PC-9 (cell line): ENCODE measurements at regions not wholly inside any gene's neighbourhood (a gene's known extent, or its start where the extent isn't known, plus 50 kb on each side); places are given as distances from the start of the nearest gene placed in this dataset.

Experiments
- BruUV-seq: library from RNA; stranded (reverse); fragments of 400-500 nt; replicated peaks from 2 replicates; lab custom pipeline; 2021; lab: Mats Ljungman, UMichigan
- CTCF ChIA-PET: fragments of 300-600 bp; sonication (Branson Sonifier 250); formaldehyde crosslinking; loops from one replicate; lab custom pipeline; 2022; ENCODE audit warnings: antibody characterized with exemption; lab: Charles Lee
- POLR2A ChIA-PET: fragments of 300-600 bp; sonication (Branson Sonifier 250); formaldehyde crosslinking; loops from one replicate; lab custom pipeline; 2022; ENCODE audit warnings: antibody characterized with exemption; ENCODE audit not compliant: unreplicated experiment; lab: Charles Lee
- DNase-seq, 2 experiments: peaks; one replicate each; pipeline versions ENCODE4 v3.0.0 to v3.0.0-alpha.2; 2015 to 2022; ENCODE audit warnings: mixed read lengths in 1 of 2
- H2AFZ ChIP-seq: fragments of 200-600 bp; sonication (generic); 2 replicates; pipeline ENCODE4 v1.8.1; 2017; ENCODE audit warnings: antibody characterized with exemption
- H3F3A ChIP-seq: fragments of 200-600 bp; sonication (generic); 2 replicates; pipeline ENCODE4 v1.8.1; 2017; ENCODE audit warnings: antibody characterized with exemption, mild to moderate bottlenecking, low read depth; ENCODE audit not compliant: insufficient read depth
- H3K27ac ChIP-seq: fragments of 200-600 bp; sonication (generic); 2 replicates; pipeline ENCODE4 v1.6.1; 2016; ENCODE audit warnings: mixed run types
- H3K27me3 ChIP-seq: fragments of 200-600 bp; sonication (generic); 2 replicates; pipeline ENCODE4 v1.6.1; 2016; ENCODE audit warnings: low read depth, mixed run types; ENCODE audit not compliant: insufficient read depth
- H3K36me3 ChIP-seq: fragments of 200-600 bp; sonication (generic); 2 replicates; pipeline ENCODE4 v1.6.1; 2016; ENCODE audit warnings: low read depth, mixed run types
- H3K4me1 ChIP-seq: fragments of 200-600 bp; sonication (generic); replicated peaks from 2 replicates; pipeline ENCODE4 v1.6.1; 2016; ENCODE audit warnings: mixed run types; ENCODE audit not compliant: insufficient read depth
- H3K4me2 ChIP-seq: fragments of 200-600 bp; sonication (generic); 2 replicates; pipeline ENCODE4 v1.6.1; 2017; ENCODE audit warnings: mixed run types
- H3K4me3 ChIP-seq: fragments of 200-600 bp; sonication (generic); 2 replicates; pipeline ENCODE4 v1.6.1; 2016; ENCODE audit warnings: mixed run types
- H3K79me2 ChIP-seq: fragments of 200-600 bp; sonication (generic); 2 replicates; pipeline ENCODE4 v1.6.1; 2017; ENCODE audit warnings: low read depth, mixed run types
- H3K9me2 ChIP-seq: fragments of 200-600 bp; sonication (generic); 2 replicates; pipeline ENCODE4 v1.8.1; 2017; ENCODE audit warnings: mild to moderate bottlenecking; ENCODE audit not compliant: insufficient read depth
- H3K9me3 ChIP-seq: fragments of 200-600 bp; sonication (generic); 2 replicates; pipeline ENCODE4 v1.8.1; 2016; ENCODE audit warnings: low read depth; ENCODE audit not compliant: insufficient read depth
- H4K20me1 ChIP-seq: fragments of 200-600 bp; sonication (generic); 2 replicates; pipeline ENCODE4 v1.8.1; 2017; ENCODE audit not compliant: insufficient read depth
- CTCF ChIP-seq: fragments of 200-600 bp; sonication (generic); conservative IDR thresholded peaks from 2 replicates; pipeline ENCODE4 v1.6.1; 2017; ENCODE audit warnings: mixed run types, antibody characterized with exemption, mild to moderate bottlenecking, moderate library complexity
- EZH2 ChIP-seq: fragments of 200-600 bp; sonication (generic); IDR thresholded peaks from 2 replicates; pipeline ENCODE4 v1.8.0; 2017; ENCODE audit warnings: antibody characterized with exemption, low read depth
- intact Hi-C: fragments of 100-400 bp; cut with micrococcal nuclease; formaldehyde crosslinking; loops from one replicate; pipeline ENCODE4 v1.10.0; 2022; ENCODE audit not compliant: unreplicated experiment

GRCh38 chr3:88231207-88231606, 81.4 kb downstream of the C3orf38 start:
- H3F3A ChIP-seq = no peaks in the 10 kb centered on the region
- intact Hi-C loops = no loop called here
- H3K27ac ChIP-seq = no peak overlapping the region
- H3K9me3 ChIP-seq = no peaks in the 10 kb centered on the region
- no peaks in the 10 kb centered on the region for H3K4me1 ChIP-seq
- no peaks in the 10 kb centered on the region for H3K27me3 ChIP-seq
- no peak for DNase-seq
- no peak overlapping the region for H3K4me3 ChIP-seq
- H3K36me3 ChIP-seq = no peaks in the 10 kb centered on the region
- TF ChIP-seq EZH2 = no peak
- no peak for TF ChIP-seq CTCF
- no peaks in the 10 kb centered on the region for H3K79me2 ChIP-seq
- CTCF ChIA-PET = no interaction called here
- no TSS peak for BruUV-seq
- H3K9me2 ChIP-seq = 0 out of 2 replicates have a peak, but pooled peaks cover 4% of the 10 kb centered on the region
- no peak overlapping the region for H3K4me2 ChIP-seq
- POLR2A ChIA-PET = no interaction called here
- no peak overlapping the region for H2AFZ ChIP-seq
- no peaks in the 10 kb centered on the region; the same call in 1 of the 2 replicates for H4K20me1 ChIP-seq

- no peak overlapping the region for H3K4me2 ChIP-seq
- no peaks in the 10 kb centered on the region; the same call in 1 of the 2 replicates for H4K20me1 ChIP-seq
- H3K9me2 ChIP-seq = 0 out of 2 replicates have a peak, but pooled peaks cover 4% of the 10 kb centered on the region
- no peak overlapping the region for H2AFZ ChIP-seq
- no peak overlapping the region for H3K4me3 ChIP-seq
- H3K27me3 ChIP-seq = no peaks in the 10 kb centered on the region
- no peak overlapping the region for H3K27ac ChIP-seq
- ChIA-PET POLR2A (no interaction called here), CTCF (no interaction called here)
- no peaks in the 10 kb centered on the region for H3K36me3 ChIP-seq
- no TSS peak for BruUV-seq
- TF ChIP-seq EZH2 (no peak), CTCF (no peak)
- H3F3A ChIP-seq = no peaks in the 10 kb centered on the region
- no peak for DNase-seq
- no peaks in the 10 kb centered on the region for H3K79me2 ChIP-seq
- H3K9me3 ChIP-seq = no peaks in the 10 kb centered on the region
- intact Hi-C loops = no loop called here
- H3K4me1 ChIP-seq = no peaks in the 10 kb centered on the region
Observed at GRCh38 chr3:88231632-88232031, 81.9 kb downstream of the C3orf38 start.

DNA sequence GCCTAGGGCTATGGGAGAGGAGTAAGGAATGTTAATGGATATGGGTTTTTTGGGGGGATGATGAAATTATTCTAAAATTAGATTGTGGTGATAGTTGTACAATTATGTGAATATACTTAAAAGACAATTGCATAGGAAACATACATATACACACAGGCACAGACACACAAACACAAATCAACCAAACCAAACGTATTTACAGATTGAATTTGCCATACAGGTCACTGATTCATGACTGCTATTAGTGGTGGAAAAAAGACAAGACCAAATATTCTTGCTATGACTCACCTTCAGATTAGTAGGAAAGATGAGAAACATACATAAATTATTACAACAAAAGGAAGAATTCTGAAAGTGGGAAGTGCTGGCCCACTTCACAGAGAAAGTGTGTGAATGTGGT, 85.3 kb downstream of the C3orf38 start:
- Histone ChIP-seq H3K79me2 (no peaks in the 10 kb centered on the region), H4K20me1 (no peaks in the 10 kb centered on the region), H2AFZ (no peak overlapping the region), H3K9me3 (no peaks in the 10 kb centered on the region), H3F3A (no peaks in the 10 kb centered on the region), H3K27me3 (no peaks in the 10 kb centered on the region), H3K36me3 (no peaks in the 10 kb centered on the region), H3K27ac (no peak overlapping the region), H3K4me3 (no peak overlapping the region), H3K9me2 (0 out of 2 replicates have a peak, but pooled peaks cover 4% of the 10 kb centered on the region), H3K4me1 (no peaks in the 10 kb centered on the region), H3K4me2 (no peak overlapping the region)
- no TSS peak for BruUV-seq
- intact Hi-C loops = no loop called here
- no peak for TF ChIP-seq EZH2
- TF ChIP-seq CTCF = no peak
- CTCF ChIA-PET = no interaction called here
- POLR2A ChIA-PET = no interaction called here
- no peak for DNase-seq
